ENCODE measurements at regions not wholly inside any gene's neighbourhood (a gene's known extent, or its start where the extent isn't known, plus 50 kb on each side); places are given as distances from the start of the nearest gene placed in this dataset.
A peak's percentile ranks its signal among the peaks of the same experiment; 100 is the strongest.

- no CpG with 5 or more reads among the region's 5 CpGs for WGBS (ENCODE audit: insufficient coverage, insufficient read length)
- DNase-seq (ENCODE audit: low read depth, low spot score) = no peak
- H3K27ac ChIP-seq (ENCODE audit: low read length) = no peak overlapping the region
Measured at GRCh38 chr2:235255693-235256092, 238.2 kb upstream of the AGAP1 start.

GRCh38 chr2:235257590-235257989 is 236.3 kb upstream of the AGAP1 start:
- WGBS (ENCODE audit: insufficient coverage, insufficient read length) = no CpG with 5 or more reads among the region's 1 CpG
- Histone ChIP-seq H3K4me3 (ENCODE audit: low read length) (no peak overlapping the region), H3K36me3 (ENCODE audit: control insufficient read depth, insufficient read depth, low read length) (no peaks in the 10 kb centered on the region), H3K4me1 (ENCODE audit: control insufficient read depth, insufficient read depth, low read length) (no peaks in the 10 kb centered on the region), H3K27me3 (ENCODE audit: control insufficient read depth, insufficient read depth, low read length) (no peaks in the 10 kb centered on the region), H3K9me3 (ENCODE audit: control insufficient read depth, insufficient read depth, low read length) (no peaks in the 10 kb centered on the region), H3K27ac (ENCODE audit: low read length) (no peak overlapping the region)
- no peak for DNase-seq (ENCODE audit: low read depth, low spot score)

More at GRCh38 chr2:235255693-235256092, 238.2 kb upstream of the AGAP1 start:
- Histone ChIP-seq H3K4me1 (ENCODE audit: control insufficient read depth, insufficient read depth, low read length) (no peaks in the 10 kb centered on the region), H3K4me3 (ENCODE audit: low read length) (no peak overlapping the region), H3K9me3 (ENCODE audit: control insufficient read depth, insufficient read depth, low read length) (no peaks in the 10 kb centered on the region), H3K27me3 (ENCODE audit: control insufficient read depth, insufficient read depth, low read length) (no peaks in the 10 kb centered on the region), H3K36me3 (ENCODE audit: control insufficient read depth, insufficient read depth, low read length) (no peaks in the 10 kb centered on the region)

- WGBS (ENCODE audit: insufficient coverage, insufficient read length) = no CpG with 5 or more reads among the region's 4 CpGs
- no peak for DNase-seq (ENCODE audit: low read depth, low spot score)
- H3K9me3 ChIP-seq (ENCODE audit: control insufficient read depth, insufficient read depth, low read length) = no peaks in the 10 kb centered on the region
- no peaks in the 10 kb centered on the region for H3K27me3 ChIP-seq (ENCODE audit: control insufficient read depth, insufficient read depth, low read length)
- H3K27ac ChIP-seq (ENCODE audit: low read length) = no peak overlapping the region
- H3K4me3 ChIP-seq (ENCODE audit: low read length) = no peak overlapping the region
- H3K4me1 ChIP-seq (ENCODE audit: control insufficient read depth, insufficient read depth, low read length) = no peaks in the 10 kb centered on the region
- no peaks in the 10 kb centered on the region for H3K36me3 ChIP-seq (ENCODE audit: control insufficient read depth, insufficient read depth, low read length)
Measured at GRCh38 chr2:235262750-235263149, 231.1 kb upstream of the AGAP1 start.

- DNase-seq (ENCODE audit: low read depth, low spot score) = peak; percentile 9
- Histone ChIP-seq H3K4me1 (ENCODE audit: control insufficient read depth, insufficient read depth, low read length) (peaks cover 2% of the 10 kb centered on the region; the same call in 1 of the 2 replicates), H3K36me3 (ENCODE audit: control insufficient read depth, insufficient read depth, low read length) (no peaks in the 10 kb centered on the region), H3K27me3 (ENCODE audit: control insufficient read depth, insufficient read depth, low read length) (no peaks in the 10 kb centered on the region), H3K9me3 (ENCODE audit: control insufficient read depth, insufficient read depth, low read length) (no peaks in the 10 kb centered on the region), H3K4me3 (ENCODE audit: low read length) (no peak overlapping the region), H3K27ac (ENCODE audit: low read length) (no peak overlapping the region)
- WGBS (ENCODE audit: insufficient coverage, insufficient read length) = no CpG with 5 or more reads among the region's 28 CpGs
Measured at GRCh38 chr2:235263205-235264120, 230.4 kb upstream of the AGAP1 start.

GRCh38 chr2:235264121-235264493 is 229.7 kb upstream of the AGAP1 start:
- Histone ChIP-seq H3K36me3 (ENCODE audit: control insufficient read depth, insufficient read depth, low read length) (no peaks in the 10 kb centered on the region), H3K27me3 (ENCODE audit: control insufficient read depth, insufficient read depth, low read length) (no peaks in the 10 kb centered on the region), H3K27ac (ENCODE audit: low read length) (no peak overlapping the region), H3K9me3 (ENCODE audit: control insufficient read depth, insufficient read depth, low read length) (no peaks in the 10 kb centered on the region), H3K4me3 (ENCODE audit: low read length) (no peak overlapping the region), H3K4me1 (ENCODE audit: control insufficient read depth, insufficient read depth, low read length) (peaks cover 2% of the 10 kb centered on the region; the same call in 1 of the 2 replicates)
- WGBS (ENCODE audit: insufficient coverage, insufficient read length) = no CpG with 5 or more reads among the region's 1 CpG
- no peak for DNase-seq (ENCODE audit: low read depth, low spot score)

GRCh38 chr2:235264512-235264911 is 229.3 kb upstream of the AGAP1 start:
- Histone ChIP-seq H3K4me3 (ENCODE audit: low read length) (no peak overlapping the region), H3K27me3 (ENCODE audit: control insufficient read depth, insufficient read depth, low read length) (no peaks in the 10 kb centered on the region), H3K4me1 (ENCODE audit: control insufficient read depth, insufficient read depth, low read length) (peaks cover 2% of the 10 kb centered on the region; the same call in 1 of the 2 replicates), H3K9me3 (ENCODE audit: control insufficient read depth, insufficient read depth, low read length) (no peaks in the 10 kb centered on the region), H3K27ac (ENCODE audit: low read length) (no peak overlapping the region), H3K36me3 (ENCODE audit: control insufficient read depth, insufficient read depth, low read length) (no peaks in the 10 kb centered on the region)
- no CpG with 5 or more reads among the region's 8 CpGs for WGBS (ENCODE audit: insufficient coverage, insufficient read length)
- DNase-seq (ENCODE audit: low read depth, low spot score) = no peak

- WGBS (ENCODE audit: insufficient coverage, insufficient read length) = no CpG with 5 or more reads among the region's 9 CpGs
- H3K27me3 ChIP-seq (ENCODE audit: control insufficient read depth, insufficient read depth, low read length) = no peaks in the 10 kb centered on the region
- H3K36me3 ChIP-seq (ENCODE audit: control insufficient read depth, insufficient read depth, low read length) = no peaks in the 10 kb centered on the region
- no peaks in the 10 kb centered on the region for H3K9me3 ChIP-seq (ENCODE audit: control insufficient read depth, insufficient read depth, low read length)
- peaks cover 2% of the 10 kb centered on the region; the same call in 1 of the 2 replicates for H3K4me1 ChIP-seq (ENCODE audit: control insufficient read depth, insufficient read depth, low read length)
- H3K4me3 ChIP-seq (ENCODE audit: low read length) = no peak overlapping the region
- no peak overlapping the region for H3K27ac ChIP-seq (ENCODE audit: low read length)
- no peak for DNase-seq (ENCODE audit: low read depth, low spot score)
Measured at GRCh38 chr2:235265348-235265965, 228.4 kb upstream of the AGAP1 start.

GRCh38 chr2:235267251-235267650 is 226.6 kb upstream of the AGAP1 start:
- H3K4me3 ChIP-seq (ENCODE audit: low read length) = no peak overlapping the region
- H3K4me1 ChIP-seq (ENCODE audit: control insufficient read depth, insufficient read depth, low read length) = peaks cover 2% of the 10 kb centered on the region
- WGBS (ENCODE audit: insufficient coverage, insufficient read length) = no CpG with 5 or more reads among the region's 3 CpGs
- DNase-seq (ENCODE audit: low read depth, low spot score) = no peak
- H3K27ac ChIP-seq (ENCODE audit: low read length) = no peak overlapping the region
- no peaks in the 10 kb centered on the region for H3K36me3 ChIP-seq (ENCODE audit: control insufficient read depth, insufficient read depth, low read length)
- no peaks in the 10 kb centered on the region for H3K9me3 ChIP-seq (ENCODE audit: control insufficient read depth, insufficient read depth, low read length)
- H3K27me3 ChIP-seq (ENCODE audit: control insufficient read depth, insufficient read depth, low read length) = no peaks in the 10 kb centered on the region

GRCh38 chr2:235268535-235268934 is 225.3 kb upstream of the AGAP1 start:
- H3K27me3 ChIP-seq (ENCODE audit: control insufficient read depth, insufficient read depth, low read length) = no peaks in the 10 kb centered on the region
- H3K36me3 ChIP-seq (ENCODE audit: control insufficient read depth, insufficient read depth, low read length) = no peaks in the 10 kb centered on the region
- H3K27ac ChIP-seq (ENCODE audit: low read length) = no peak overlapping the region
- no CpG with 5 or more reads among the region's 7 CpGs for WGBS (ENCODE audit: insufficient coverage, insufficient read length)
- H3K9me3 ChIP-seq (ENCODE audit: control insufficient read depth, insufficient read depth, low read length) = no peaks in the 10 kb centered on the region
- peaks cover 2% of the 10 kb centered on the region for H3K4me1 ChIP-seq (ENCODE audit: control insufficient read depth, insufficient read depth, low read length)
- DNase-seq (ENCODE audit: low read depth, low spot score) = no peak
- H3K4me3 ChIP-seq (ENCODE audit: low read length) = no peak overlapping the region

- no peak for DNase-seq (ENCODE audit: low read depth, low spot score)
- WGBS (ENCODE audit: insufficient coverage, insufficient read length) = no CpG with 5 or more reads among the region's 4 CpGs
- no peak overlapping the region for H3K4me3 ChIP-seq (ENCODE audit: low read length)
Measured at GRCh38 chr2:235270291-235270690, 223.6 kb upstream of the AGAP1 start.

More at GRCh38 chr2:235270291-235270690, 223.6 kb upstream of the AGAP1 start:
- Histone ChIP-seq H3K36me3 (ENCODE audit: control insufficient read depth, insufficient read depth, low read length) (no peaks in the 10 kb centered on the region), H3K4me1 (ENCODE audit: control insufficient read depth, insufficient read depth, low read length) (peaks cover 2% of the 10 kb centered on the region), H3K9me3 (ENCODE audit: control insufficient read depth, insufficient read depth, low read length) (no peaks in the 10 kb centered on the region), H3K27ac (ENCODE audit: low read length) (no peak overlapping the region), H3K27me3 (ENCODE audit: control insufficient read depth, insufficient read depth, low read length) (no peaks in the 10 kb centered on the region)

Data from iPS DF 6.9 (cell line).